H1 (cell line): ENCODE measurements at regions not wholly inside any gene's neighbourhood (a gene's known extent, or its start where the extent isn't known, plus 50 kb on each side); places are given as distances from the start of the nearest gene placed in this dataset.

Experiments
- CTCF ChIP-seq, 3 experiments: IDR thresholded peaks; 1 replicate in 2 of 3; 2 replicates in 1 of 3; pipeline versions ENCODE4 v1.5.1 to v1.6.1; 2011; ENCODE audit warnings: low read length in 3 of 3, mild to moderate bottlenecking in 3 of 3, inconsistent platforms in 2 of 3, low read depth in 1 of 3, moderate library complexity in 1 of 3; ENCODE audit not compliant: insufficient read depth in 1 of 3; ENCODE audit errors: control extremely low read depth in 1 of 3
- POLR2A ChIP-seq, 2 experiments: IDR thresholded peaks; 1 replicate in 1 of 2; 2 replicates in 1 of 2; pipeline ENCODE4 v1.6.1; 2011; ENCODE audit warnings: low read depth in 2 of 2, low read length in 2 of 2, mild to moderate bottlenecking in 2 of 2; ENCODE audit errors: control extremely low read depth in 1 of 2

GRCh38 chr16:85992779-85993178 is 93.8 kb downstream of the IRF8 start:
- TF ChIP-seq CTCF (IDR thresholded peaks at IDR 0.05; ENCODE audit: control extremely low read depth in 1 of 3, insufficient read depth in 1 of 3, low read depth in 1 of 3, low read length in 3 of 3) (no peak), POLR2A (IDR thresholded peaks at IDR 0.05; ENCODE audit: control extremely low read depth in 1 of 2, low read depth in 2 of 2, low read length in 2 of 2) (no peak)
